ENCODE measurements at regions not wholly inside any gene's neighbourhood (a gene's known extent, or its start where the extent isn't known, plus 50 kb on each side); places are given as distances from the start of the nearest gene placed in this dataset.

- TF ChIP-seq POLR2A (IDR thresholded peaks at IDR 0.05; ENCODE audit: low read depth): no peak
- TF ChIP-seq CTCF (IDR thresholded peaks at IDR 0.05): no peak
- TF ChIP-seq POLR2AphosphoS5 (IDR thresholded peaks at IDR 0.05): no peak
These were observed 98.6 kb upstream of the PAPPA2 start for GRCh38 chr1:176364236-176364905.
